HL-60 (cell line): ENCODE measurements at regions not wholly inside any gene's neighbourhood (a gene's known extent, or its start where the extent isn't known, plus 50 kb on each side); places are given as distances from the start of the nearest gene placed in this dataset.

Source experiments
- CTCF ChIP-seq: IDR thresholded peaks from one replicate; pipeline ENCODE4 v1.5.1; 2011; ENCODE audit warnings: low read length, control low read depth, inconsistent platforms; ENCODE audit not compliant: insufficient read depth
- POLR2AphosphoS5 ChIP-seq: IDR thresholded peaks from 2 replicates; pipeline ENCODE4 v1.6.1; 2012; ENCODE audit warnings: low read depth
- REST ChIP-seq: IDR thresholded peaks from 2 replicates; pipeline ENCODE4 v1.6.1; 2012; ENCODE audit warnings: low read depth; ENCODE audit not compliant: insufficient replicate concordance

DNA sequence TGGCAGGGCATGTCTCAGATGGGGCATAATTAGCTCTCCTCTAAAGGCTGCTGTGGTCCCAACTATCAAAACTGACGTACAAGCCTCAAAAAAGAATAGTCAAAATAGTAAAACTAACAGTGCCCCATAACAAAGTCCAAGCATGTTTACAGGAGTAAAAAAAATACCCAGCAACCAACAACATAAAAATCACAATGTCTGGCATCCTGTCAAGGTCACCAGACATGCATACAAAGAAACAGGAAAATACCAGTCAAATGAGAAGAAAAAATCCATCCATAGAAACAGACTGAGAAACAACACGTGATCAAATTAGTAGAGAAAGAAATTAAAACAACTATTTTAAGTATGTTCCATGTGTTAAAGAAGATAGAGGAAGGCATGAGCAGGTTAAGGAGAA is 131.2 kb upstream of the C14orf180 start:
- no peak for TF ChIP-seq CTCF
- TF ChIP-seq POLR2AphosphoS5, result no peak
- TF ChIP-seq REST, result no peak
